HG02884 (cell line): ENCODE measurements at regions not wholly inside any gene's neighbourhood (a gene's known extent, or its start where the extent isn't known, plus 50 kb on each side); places are given as distances from the start of the nearest gene placed in this dataset.

Source experiments
- ATAC-seq: cut with Tn5 transposase; IDR thresholded peaks from one replicate; pipeline ENCODE4 v1.9.1; 2021; ENCODE audit warnings: mild to moderate bottlenecking, moderate library complexity; ENCODE audit not compliant: unreplicated experiment

- no peak for ATAC-seq
Observed at GRCh38 chr4:111761531-111761930, 383.7 kb upstream of the FAM241A start.

GRCh38 chr4:111770514-111770913 lies 374.7 kb upstream of the FAM241A start:
- ATAC-seq, result no peak

- no peak for ATAC-seq
Observed at GRCh38 chr4:111773858-111774257, 371.4 kb upstream of the FAM241A start.

- ATAC-seq, result no peak
Observed at GRCh38 chr4:111775556-111776297, 369.5 kb upstream of the FAM241A start.

- no peak for ATAC-seq
Observed at GRCh38 chr4:111776561-111776960, 368.7 kb upstream of the FAM241A start.

GRCh38 chr4:111778543-111778942 lies 366.7 kb upstream of the FAM241A start:
- no peak for ATAC-seq

- no peak for ATAC-seq
Observed at GRCh38 chr4:111780965-111781364, 364.3 kb upstream of the FAM241A start.

GRCh38 chr4:111781611-111782010 lies 363.6 kb upstream of the FAM241A start:
- ATAC-seq, result no peak

GRCh38 chr4:111788099-111788498 lies 357.2 kb upstream of the FAM241A start:
- ATAC-seq, result no peak

- ATAC-seq, result no peak
Observed at GRCh38 chr4:111789901-111790640, 355.2 kb upstream of the FAM241A start.

GRCh38 chr4:111792632-111793031 lies 352.6 kb upstream of the FAM241A start:
- no peak for ATAC-seq

- no peak for ATAC-seq
Observed at GRCh38 chr4:111793433-111794091, 351.7 kb upstream of the FAM241A start.

GRCh38 chr4:111797455-111798163 lies 347.6 kb upstream of the FAM241A start:
- no peak for ATAC-seq

GRCh38 chr4:111798840-111799239 lies 346.4 kb upstream of the FAM241A start:
- ATAC-seq, result no peak

GRCh38 chr4:111800551-111800950 lies 344.7 kb upstream of the FAM241A start:
- no peak for ATAC-seq

- ATAC-seq, result no peak
Observed at GRCh38 chr4:111802191-111802590, 343.1 kb upstream of the FAM241A start.

GRCh38 chr4:111806331-111806730 lies 338.9 kb upstream of the FAM241A start:
- no peak for ATAC-seq

GRCh38 chr4:111807576-111807975 lies 337.7 kb upstream of the FAM241A start:
- no peak for ATAC-seq

GRCh38 chr4:111808174-111808573 lies 337.1 kb upstream of the FAM241A start:
- no peak for ATAC-seq

GRCh38 chr4:111811661-111812060 lies 333.6 kb upstream of the FAM241A start:
- no peak for ATAC-seq

- no peak for ATAC-seq
Observed at GRCh38 chr4:111812114-111812513, 333.1 kb upstream of the FAM241A start.
